GM23338 (cell line): ENCODE measurements at regions not wholly inside any gene's neighbourhood (a gene's known extent, or its start where the extent isn't known, plus 50 kb on each side); places are given as distances from the start of the nearest gene placed in this dataset.
A peak's percentile ranks its signal among the peaks of the same experiment; 100 is the strongest.

Source experiments
- ATAC-seq: fragments of 200-7000 bp; cut with Tn5 transposase; 3 replicates; pipeline ENCODE4 v1.9.1; 2020
- DNase-seq: peaks from one replicate; pipeline ENCODE4 v3.0.0-alpha.2; 2015; ENCODE audit warnings: low spot score
- H2AFZ ChIP-seq: fragments of 200-600 bp; sonication (generic); 2 replicates; pipeline ENCODE4 v1.8.0; 2016; ENCODE audit warnings: antibody characterized with exemption, mild to moderate bottlenecking, moderate library complexity
- H3F3A ChIP-seq: fragments of 200-600 bp; sonication (generic); replicated peaks from 2 replicates; pipeline ENCODE4 v1.8.0; 2017; ENCODE audit warnings: antibody characterized with exemption, mixed run types, low read depth
- H3K27ac ChIP-seq: fragments of 200-600 bp; sonication (generic); 2 replicates; pipeline ENCODE4 v1.6.1; 2016; ENCODE audit warnings: low read depth
- H3K27me3 ChIP-seq: fragments of 200-600 bp; sonication (generic); 2 replicates; pipeline ENCODE4 v1.8.0; 2016; ENCODE audit warnings: mild to moderate bottlenecking, mixed run types, moderate library complexity; ENCODE audit not compliant: insufficient read depth
- H3K36me3 ChIP-seq: fragments of 200-600 bp; sonication (generic); 2 replicates; pipeline ENCODE4 v1.8.0; 2016; ENCODE audit warnings: mild to moderate bottlenecking; ENCODE audit not compliant: insufficient read depth
- H3K4me1 ChIP-seq: fragments of 200-600 bp; sonication (generic); 2 replicates; pipeline ENCODE4 v1.8.0; 2016; ENCODE audit warnings: mild to moderate bottlenecking, moderate library complexity; ENCODE audit not compliant: insufficient read depth
- H3K4me2 ChIP-seq: fragments of 200-600 bp; sonication (generic); 2 replicates; pipeline ENCODE4 v1.7.1; 2017; ENCODE audit warnings: mixed run types
- H3K4me3 ChIP-seq: fragments of 200-600 bp; sonication (generic); 2 replicates; pipeline ENCODE4 v1.6.1; 2016; ENCODE audit warnings: mixed run types
- H3K79me2 ChIP-seq: fragments of 200-600 bp; sonication (generic); replicated peaks from 2 replicates; pipeline ENCODE4 v1.8.0; 2017; ENCODE audit warnings: mild to moderate bottlenecking; ENCODE audit not compliant: insufficient read depth
- H3K9me2 ChIP-seq: fragments of 200-600 bp; sonication (generic); 2 replicates; pipeline ENCODE4 v1.8.0; 2017; ENCODE audit not compliant: insufficient read depth
- H4K20me1 ChIP-seq: fragments of 200-600 bp; sonication (generic); replicated peaks from 2 replicates; pipeline ENCODE4 v1.8.0; 2017; ENCODE audit warnings: mild to moderate bottlenecking; ENCODE audit not compliant: insufficient read depth
- H3K27ac Mint-ChIP-seq: 2 replicates; pipeline ENCODE4 v1.8.0; 2020; ENCODE audit warnings: inconsistent platforms, mild to moderate bottlenecking, moderate library complexity, mixed read lengths
- H3K27me3 Mint-ChIP-seq: 3 replicates; pipeline ENCODE4 v1.8.0; 2022; ENCODE audit warnings: low read depth, mild to moderate bottlenecking, moderate library complexity, mixed read lengths, inconsistent platforms; ENCODE audit not compliant: insufficient read depth, poor library complexity
- H3K36me3 Mint-ChIP-seq: 3 replicates; pipeline ENCODE4 v1.8.0; 2021; ENCODE audit warnings: low read depth, mild to moderate bottlenecking, inconsistent platforms, moderate library complexity, mixed read lengths
- H3K4me1 Mint-ChIP-seq: 3 replicates; pipeline ENCODE4 v1.8.0; 2020; ENCODE audit warnings: mild to moderate bottlenecking, inconsistent platforms, mixed read lengths
- H3K4me3 Mint-ChIP-seq: 3 replicates; pipeline ENCODE4 v1.8.0; 2021; ENCODE audit warnings: moderate library complexity, mild to moderate bottlenecking, inconsistent platforms, mixed read lengths
- H3K9me3 Mint-ChIP-seq: 3 replicates; pipeline ENCODE4 v1.8.0; 2020; ENCODE audit warnings: moderate library complexity, mild to moderate bottlenecking, inconsistent platforms, mixed read lengths
- CREB1 ChIP-seq: fragments of 250-450 bp; sonication (Bioruptor Pico); IDR thresholded peaks from 2 replicates; pipeline ENCODE4 v1.5.0; 2020; ENCODE audit warnings: low read depth, mild to moderate bottlenecking, moderate library complexity
- CTCF ChIP-seq, 2 experiments: fragments of 200-600 bp in 1 of 2; sonication (generic) in 1 of 2; conservative IDR thresholded peaks; 2 replicates each; pipeline versions ENCODE4 v1.5.1 to v1.6.1; 2016 to 2017; ENCODE audit warnings: antibody characterized with exemption in 2 of 2, low read depth in 2 of 2, mild to moderate bottlenecking in 2 of 2, moderate library complexity in 1 of 2
- ETS1 ChIP-seq: IDR thresholded peaks from 2 replicates; pipeline ENCODE4 v1.6.1; 2016; ENCODE audit warnings: antibody characterized with exemption
- EZH2 ChIP-seq: fragments of 200-600 bp; sonication (generic); IDR thresholded peaks from one replicate; pipeline ENCODE4 v1.8.0; 2017; ENCODE audit warnings: antibody characterized with exemption, mild to moderate bottlenecking, low read depth; ENCODE audit not compliant: unreplicated experiment
- EZH2phosphoT487 ChIP-seq: fragments of 200-600 bp; sonication (generic); IDR thresholded peaks from one replicate; pipeline ENCODE4 v1.8.1; 2018; ENCODE audit warnings: antibody characterized with exemption; ENCODE audit not compliant: unreplicated experiment
- JUNB ChIP-seq: IDR thresholded peaks from one replicate; pipeline ENCODE4 v1.6.1; 2016; ENCODE audit warnings: antibody characterized with exemption; ENCODE audit not compliant: unreplicated experiment
- NANOG ChIP-seq: IDR thresholded peaks from 2 replicates; pipeline ENCODE4 v1.6.1; 2016; ENCODE audit warnings: antibody characterized with exemption, borderline replicate concordance
- POLR2AphosphoS5 ChIP-seq: IDR thresholded peaks from 2 replicates; pipeline ENCODE4 v1.6.1; 2016; ENCODE audit warnings: antibody characterized with exemption, low read depth
- REST ChIP-seq: IDR thresholded peaks from one replicate; pipeline ENCODE4 v1.6.1; 2018; ENCODE audit warnings: antibody characterized with exemption; ENCODE audit not compliant: unreplicated experiment
- STAT1 ChIP-seq: IDR thresholded peaks from one replicate; pipeline ENCODE4 v1.6.1; 2016; ENCODE audit warnings: antibody characterized with exemption; ENCODE audit not compliant: unreplicated experiment
- ZNF114 ChIP-seq: fragments of 250-450 bp; sonication (Bioruptor Pico); IDR thresholded peaks from 2 replicates; pipeline ENCODE4 v1.5.0; 2020; ENCODE audit warnings: mild to moderate bottlenecking, moderate library complexity
- ZNF331 ChIP-seq: fragments of 250-450 bp; sonication (Bioruptor Pico); IDR thresholded peaks from 2 replicates; pipeline ENCODE4 v1.5.0; 2020; ENCODE audit warnings: low read depth, mild to moderate bottlenecking, moderate library complexity
- ZNF462 ChIP-seq: fragments of 250-450 bp; sonication (Bioruptor Pico); IDR thresholded peaks from 2 replicates; pipeline ENCODE4 v1.5.0; 2020; ENCODE audit warnings: mild to moderate bottlenecking, moderate library complexity

GRCh38 chr2:129780316-129781270, 198.9 kb upstream of the RAB6C start:
- no peak overlapping the region for H3K27ac Mint-ChIP-seq
- H3K27me3 Mint-ChIP-seq, result peaks cover 4% of the 10 kb centered on the region
- no peak overlapping the region for H3K4me3 ChIP-seq
- H3F3A ChIP-seq, result no peaks in the 10 kb centered on the region
- peaks cover 14% of the 10 kb centered on the region for H3K4me1 Mint-ChIP-seq
- H3K4me3 Mint-ChIP-seq, result no peak overlapping the region
- H3K27ac ChIP-seq, result no peak overlapping the region
- no peak overlapping the region for H3K4me2 ChIP-seq
- no peaks in the 10 kb centered on the region for H3K79me2 ChIP-seq
- H3K36me3 ChIP-seq, result no peaks in the 10 kb centered on the region
- no peaks in the 10 kb centered on the region for H3K9me2 ChIP-seq
- TF ChIP-seq ZNF331 (CRISPR knock-in tag) (no peak), ZNF114 (CRISPR knock-in tag) (no peak), EZH2 (no peak), REST (no peak), STAT1 (no peak), POLR2AphosphoS5 (no peak), CREB1 (CRISPR knock-in tag) (no peak), NANOG (no peak), EZH2phosphoT487 (no peak), CTCF (conservative IDR thresholded peaks at IDR 0.05; ENCODE audit: low read depth in 2 of 2) (no peak), ZNF462 (CRISPR knock-in tag) (no peak), ETS1 (no peak), JUNB (no peak)
- no peaks in the 10 kb centered on the region for H3K36me3 Mint-ChIP-seq
- no peaks in the 10 kb centered on the region for H3K4me1 ChIP-seq
- no peaks in the 10 kb centered on the region for H3K27me3 ChIP-seq
- H4K20me1 ChIP-seq, result no peaks in the 10 kb centered on the region
- no peak for DNase-seq
- no peak; the same call in 2 of the 3 replicates for ATAC-seq
- H2AFZ ChIP-seq, result peak overlapping the region; percentile 59
- no peaks in the 10 kb centered on the region for H3K9me3 Mint-ChIP-seq
